ENCODE measurements at regions not wholly inside any gene's neighbourhood (a gene's known extent, or its start where the extent isn't known, plus 50 kb on each side); places are given as distances from the start of the nearest gene placed in this dataset.

DNA sequence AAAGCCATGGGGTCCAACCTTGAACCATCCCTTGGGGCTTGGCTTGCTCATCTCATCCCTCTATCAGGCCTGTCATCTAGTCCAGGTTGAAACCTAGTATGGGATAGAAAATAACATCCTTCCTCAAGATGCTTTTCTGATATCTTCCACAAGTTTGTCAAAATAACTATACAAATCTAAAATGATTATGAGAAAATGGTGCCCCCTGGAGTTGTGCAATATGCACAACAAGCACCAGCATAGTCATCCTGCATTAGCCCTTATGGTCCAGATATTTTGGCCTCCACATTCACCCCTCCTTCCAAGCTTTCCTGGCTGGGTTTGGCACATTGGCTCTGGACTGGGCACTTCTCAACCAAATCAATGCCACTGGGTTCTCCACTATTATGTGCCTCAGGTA is 101.2 kb downstream of the TBX19 start:
- Histone ChIP-seq H3K56ac (replicated peaks; ENCODE audit: insufficient read length, low read depth, low read length) (no peak overlapping the region), H2BK12ac (ENCODE audit: low read depth, low read length) (no peak overlapping the region), H3K14ac (ENCODE audit: insufficient read length) (no peak overlapping the region), H4K91ac (replicated peaks; ENCODE audit: insufficient read length, low read length) (no peak overlapping the region), H3K9me3 (ENCODE audit: insufficient read depth in 2 of 2, low read depth in 1 of 2, low read length in 1 of 2) (no peaks in the 10 kb centered on the region), H3K23ac (ENCODE audit: insufficient read length) (no peak overlapping the region), H3K79me2 (ENCODE audit: control insufficient read depth in 1 of 2, insufficient read depth in 2 of 2, low read length in 2 of 2) (no peaks in the 10 kb centered on the region), H3K79me1 (ENCODE audit: low read depth, low read length) (peaks cover 2% of the 10 kb centered on the region; the same call in 1 of the 2 replicates), H2AFZ (ENCODE audit: low read length) (no peak overlapping the region), H3K4me3 (ENCODE audit: extremely low read depth in 1 of 4, insufficient read depth in 2 of 4, low read depth in 3 of 4, low read length in 4 of 4) (no peak overlapping the region), H4K8ac (ENCODE audit: extremely low read depth, insufficient read depth, low read length) (no peak overlapping the region), H4K5ac (ENCODE audit: insufficient read length, low read depth, low read length) (no peak overlapping the region), H2BK15ac (ENCODE audit: low read length) (no peak overlapping the region), H3K4ac (replicated peaks; ENCODE audit: insufficient read length, low read depth, low read length) (no peak overlapping the region), H2BK5ac (ENCODE audit: low read depth, low read length) (no peak overlapping the region), H3K27me3 (replicated peaks in 1 of 4; ENCODE audit: control insufficient read depth in 3 of 4, extremely low read depth in 1 of 4, insufficient read depth in 3 of 4, low read length in 3 of 4) (peaks cover 0 to 4% (median 2%) of the 10 kb centered on the region in 4 experiments; a peak in 3 of 7 replicates), H3K36me3 (ENCODE audit: control insufficient read depth in 2 of 4, insufficient read depth in 4 of 4, low read length in 3 of 4) (no peaks in the 10 kb centered on the region), H3K27ac (ENCODE audit: low read depth, low read length) (no peak overlapping the region), H3K9ac (replicated peaks in 1 of 4; ENCODE audit: extremely low read depth in 1 of 4, low read depth in 3 of 4, low read length in 3 of 4) (no peak overlapping the region), H3K18ac (ENCODE audit: extremely low read depth, low read length) (no peak overlapping the region), H3K23me2 (ENCODE audit: low read depth, low read length) (no peaks in the 10 kb centered on the region; the same call in 1 of the 2 replicates), H2BK120ac (replicated peaks; ENCODE audit: low read depth, low read length) (no peak overlapping the region), H2AK5ac (ENCODE audit: low read depth, low read length) (no peak overlapping the region), H4K20me1 (replicated peaks in 1 of 2; ENCODE audit: control insufficient read depth in 1 of 2, insufficient read depth in 2 of 2, low read length in 2 of 2) (no peaks in the 10 kb centered on the region), H3K4me1 (replicated peaks in 1 of 4; ENCODE audit: control insufficient read depth in 3 of 4, insufficient read depth in 4 of 4, low read length in 3 of 4) (peaks cover 0 to 2% (median 0%) of the 10 kb centered on the region in 4 experiments; a peak in 1 of 7 replicates), H3K4me2 (ENCODE audit: insufficient read depth in 1 of 2, low read depth in 2 of 2, low read length in 2 of 2) (no peak overlapping the region), H2BK20ac (ENCODE audit: low read length) (no peak overlapping the region)
- CTCF ChIA-PET (ENCODE audit: partially characterized antibody): interaction anchor here (0.7 to 3.2 kb wide), 6 partner anchors 12 to 57 kb away, joined by 3 to 15 read pairs (median 5); no protein-coding TSS in a partner anchor
- no peak for FAIRE-seq
- no peak for DNase-seq (ENCODE audit: low read depth in 1 of 2, low spot score in 2 of 2)
- POLR2A ChIA-PET (ENCODE audit: partially characterized antibody): interaction anchor here (1.2 kb wide), 1 partner anchor 8 kb away, joined by 3 read pairs; no protein-coding TSS in a partner anchor
- TF ChIP-seq SAP30 (IDR thresholded peaks at IDR 0.05; ENCODE audit: insufficient read depth, insufficient replicate concordance, low read length) (no peak), SIX5 (IDR thresholded peaks at IDR 0.05; ENCODE audit: low read depth, low read length) (no peak), CHD2 (IDR thresholded peaks at IDR 0.05; ENCODE audit: low read length) (no peak), TAF7 (optimal IDR thresholded peaks at IDR 0.05; ENCODE audit: borderline replicate concordance, low read depth, low read length) (no peak), SP1 (IDR thresholded peaks at IDR 0.05; ENCODE audit: low read depth, low read length) (no peak), GABPA (IDR thresholded peaks at IDR 0.05; ENCODE audit: borderline replicate concordance, insufficient read depth, low read length) (no peak), SP4 (IDR thresholded peaks at IDR 0.05; ENCODE audit: low read length) (no peak), SIN3A (conservative IDR thresholded peaks at IDR 0.05 in 1 of 2, IDR thresholded peaks at IDR 0.05 in 1 of 2; ENCODE audit: low read depth in 1 of 2, low read length in 2 of 2) (no peak), E2F6 (IDR thresholded peaks at IDR 0.05) (no peak), JUND (IDR thresholded peaks at IDR 0.05; ENCODE audit: low read length) (no peak), SP2 (IDR thresholded peaks at IDR 0.05; ENCODE audit: low read length) (no peak), EP300 (IDR thresholded peaks at IDR 0.05; ENCODE audit: borderline replicate concordance in 1 of 2, low read depth in 2 of 2, low read length in 2 of 2) (no peak), MAFK (IDR thresholded peaks at IDR 0.05; ENCODE audit: low read depth, low read length) (no peak), TCF12 (IDR thresholded peaks at IDR 0.05; ENCODE audit: low read depth, low read length) (no peak), CBX5 (IDR thresholded peaks at IDR 0.05; ENCODE audit: low read depth, low read length) (no peak)

Data from H1 (cell line).